ENCODE measurements at regions not wholly inside any gene's neighbourhood (a gene's known extent, or its start where the extent isn't known, plus 50 kb on each side); places are given as distances from the start of the nearest gene placed in this dataset.

GRCh38 chr2:12665334-12665733 is 51.4 kb upstream of the TRIB2 start:
- TF ChIP-seq GATA2 (IDR thresholded peaks at IDR 0.05; ENCODE audit: low read depth, low read length) (no peak), GATA3 (IDR thresholded peaks at IDR 0.05; ENCODE audit: low read depth, low read length) (no peak)

All from SH-SY5Y (cell line).